ENCODE measurements at regions not wholly inside any gene's neighbourhood (a gene's known extent, or its start where the extent isn't known, plus 50 kb on each side); places are given as distances from the start of the nearest gene placed in this dataset.

DNA sequence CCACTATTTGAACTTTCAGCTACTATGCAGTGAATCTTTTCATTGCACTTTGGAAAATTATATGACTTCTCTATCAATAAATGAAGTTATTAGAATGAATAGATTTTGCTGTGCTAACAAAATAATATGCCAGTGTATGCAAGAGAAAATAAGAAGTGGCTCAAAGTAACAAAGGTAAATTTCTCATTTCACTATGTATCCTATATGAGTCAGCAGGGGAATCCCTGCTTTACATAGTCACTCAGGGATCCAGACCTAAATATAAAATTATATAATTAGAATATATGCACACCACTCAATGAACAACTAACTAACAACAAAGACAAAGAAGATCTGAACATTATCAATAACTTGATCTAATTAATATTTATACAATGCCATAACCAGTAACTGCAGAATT, 390.8 kb upstream of the IRAK1BP1 start:
- DNase-seq (no peak), ATAC-seq (no peak)
- Histone ChIP-seq H3K36me3 (no peaks in the 10 kb centered on the region), H3K27ac (no peak overlapping the region), H3K4me3 (no peak overlapping the region), H3K4me1 (no peaks in the 10 kb centered on the region), H3K9me3 (no peaks in the 10 kb centered on the region), H3K27me3 (no peaks in the 10 kb centered on the region)
- TF ChIP-seq, protein P1, sequence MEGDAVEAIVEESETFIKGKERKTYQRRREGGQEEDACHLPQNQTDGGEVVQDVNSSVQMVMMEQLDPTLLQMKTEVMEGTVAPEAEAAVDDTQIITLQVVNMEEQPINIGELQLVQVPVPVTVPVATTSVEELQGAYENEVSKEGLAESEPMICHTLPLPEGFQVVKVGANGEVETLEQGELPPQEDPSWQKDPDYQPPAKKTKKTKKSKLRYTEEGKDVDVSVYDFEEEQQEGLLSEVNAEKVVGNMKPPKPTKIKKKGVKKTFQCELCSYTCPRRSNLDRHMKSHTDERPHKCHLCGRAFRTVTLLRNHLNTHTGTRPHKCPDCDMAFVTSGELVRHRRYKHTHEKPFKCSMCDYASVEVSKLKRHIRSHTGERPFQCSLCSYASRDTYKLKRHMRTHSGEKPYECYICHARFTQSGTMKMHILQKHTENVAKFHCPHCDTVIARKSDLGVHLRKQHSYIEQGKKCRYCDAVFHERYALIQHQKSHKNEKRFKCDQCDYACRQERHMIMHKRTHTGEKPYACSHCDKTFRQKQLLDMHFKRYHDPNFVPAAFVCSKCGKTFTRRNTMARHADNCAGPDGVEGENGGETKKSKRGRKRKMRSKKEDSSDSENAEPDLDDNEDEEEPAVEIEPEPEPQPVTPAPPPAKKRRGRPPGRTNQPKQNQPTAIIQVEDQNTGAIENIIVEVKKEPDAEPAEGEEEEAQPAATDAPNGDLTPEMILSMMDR (IDR thresholded peaks at IDR 0.05): no peak
- intact Hi-C loops (cut with DNase I): no loop called here

DNA sequence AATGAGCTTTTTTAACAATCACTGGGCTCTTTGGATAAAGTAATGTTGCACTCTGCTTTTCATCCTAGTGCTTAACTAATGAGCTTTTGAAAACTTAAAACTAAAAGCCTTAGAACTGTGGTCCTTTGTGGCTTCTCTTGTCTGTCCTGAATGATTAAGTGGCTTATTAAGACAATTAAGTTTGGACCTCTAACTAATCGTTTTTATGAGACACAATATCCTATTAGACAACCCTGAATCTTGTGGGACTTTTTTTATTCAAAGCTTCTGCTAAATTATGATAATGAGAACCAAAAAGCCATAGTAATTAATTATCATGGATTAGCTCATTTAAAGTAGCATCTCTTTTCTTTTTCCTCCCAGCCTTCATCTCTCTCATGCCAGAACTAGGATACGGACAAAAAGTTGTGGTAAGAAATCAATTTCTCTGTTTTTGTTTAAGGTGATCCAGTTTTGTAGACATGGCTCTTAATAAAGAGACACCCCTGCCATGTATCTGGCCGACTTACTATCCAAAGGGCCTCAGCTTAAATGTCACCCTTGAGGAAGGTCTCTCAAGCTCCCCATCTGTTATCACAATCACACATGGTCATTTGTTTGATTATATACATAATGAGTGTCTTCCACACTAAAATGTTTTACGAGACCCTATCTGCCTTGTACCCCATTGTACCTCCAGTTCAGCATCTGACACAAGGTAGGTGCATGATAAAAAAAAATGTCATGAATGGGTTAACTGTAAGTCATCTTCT, 384.4 kb upstream of the IRAK1BP1 start:
- intact Hi-C loops (cut with DNase I): no loop called here
- H3K4me3 ChIP-seq: no peak overlapping the region
- DNase-seq: no peak

GRCh38 chr6:78483553-78484197, 383.7 kb upstream of the IRAK1BP1 start:
- ATAC-seq: no peak
- intact Hi-C loops (cut with DNase I): no loop called here
- DNase-seq: no peak
- 76 to 77% methylated on average over 2 of the region's 2 CpGs for WGBS, 2 donors
- Histone ChIP-seq H3K36me3 (no peaks in the 10 kb centered on the region), H3K4me3 (no peak overlapping the region), H3K27me3 (no peaks in the 10 kb centered on the region), H3K4me1 (no peaks in the 10 kb centered on the region), H3K27ac (no peak overlapping the region), H3K9me3 (no peaks in the 10 kb centered on the region)
- TF ChIP-seq, protein P1 (IDR thresholded peaks at IDR 0.05): no peak

More for the DNA sequence above, 384.4 kb upstream of the IRAK1BP1 start:
- no peak overlapping the region for H3K27ac ChIP-seq
- no peaks in the 10 kb centered on the region for H3K9me3 ChIP-seq
- TF ChIP-seq, protein P1 (IDR thresholded peaks at IDR 0.05): no peak
- ATAC-seq: no peak
- no peaks in the 10 kb centered on the region for H3K36me3 ChIP-seq
- H3K27me3 ChIP-seq: no peaks in the 10 kb centered on the region
- no peaks in the 10 kb centered on the region for H3K4me1 ChIP-seq
- 67 to 71% methylated on average over 4 of the region's 4 CpGs for WGBS, 2 donors

DNA sequence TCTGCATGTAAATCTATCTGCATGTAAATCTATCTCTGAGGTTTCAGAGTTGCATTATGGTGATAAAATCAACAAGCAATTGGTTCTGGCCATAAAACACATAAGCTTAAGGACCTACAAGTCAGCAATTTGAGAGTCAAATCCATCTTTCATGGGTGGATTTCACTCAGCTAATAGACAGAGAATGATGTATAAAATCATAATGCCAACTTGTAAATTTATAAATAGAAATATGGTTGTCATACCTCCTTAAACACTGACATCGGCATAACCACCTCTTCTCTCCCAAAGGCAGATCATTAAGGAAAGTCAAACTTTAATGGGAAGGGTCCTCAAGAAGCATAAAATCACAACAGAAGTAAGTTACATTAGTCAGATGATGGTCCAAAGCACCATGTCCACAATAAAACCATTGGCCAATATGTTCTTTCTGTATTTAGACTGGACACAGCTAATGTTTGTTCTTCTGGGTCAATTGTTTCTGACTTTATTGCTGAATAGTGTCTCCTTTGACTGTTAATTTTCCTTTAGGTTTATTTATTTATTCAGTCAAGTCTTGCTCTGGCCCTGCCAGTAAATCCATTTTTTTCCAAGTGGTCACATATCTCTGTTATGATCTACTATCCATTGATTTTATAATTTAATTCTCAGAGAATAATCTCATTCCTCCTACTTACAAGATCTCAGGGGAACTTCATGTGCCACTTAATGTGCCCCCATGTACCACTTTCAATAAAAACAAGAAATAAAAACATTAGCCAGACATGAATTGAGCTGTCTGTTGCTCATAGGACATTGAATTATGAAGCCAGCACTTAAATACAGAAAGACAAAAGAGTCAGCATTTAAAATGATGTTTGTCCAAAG, 382.9 kb upstream of the IRAK1BP1 start:
- DNase-seq (no peak), ATAC-seq (no peak)
- Histone ChIP-seq H3K9me3 (no peaks in the 10 kb centered on the region), H3K4me3 (no peak overlapping the region), H3K36me3 (no peaks in the 10 kb centered on the region), H3K4me1 (no peaks in the 10 kb centered on the region), H3K27me3 (no peaks in the 10 kb centered on the region), H3K27ac (no peak overlapping the region)
- WGBS, 2 donors: 85 to 93% methylated on average over 1 of the region's 1 CpG
- intact Hi-C loops (cut with DNase I): no loop called here
- TF ChIP-seq, protein P1 (IDR thresholded peaks at IDR 0.05): no peak
